ENCODE measurements at regions not wholly inside any gene's neighbourhood (a gene's known extent, or its start where the extent isn't known, plus 50 kb on each side); places are given as distances from the start of the nearest gene placed in this dataset.
"Not testable (repeated sequence)": the region's sequence is repeated elsewhere in the genome, so short reads cannot be mapped to it uniquely, and the experiment has no call there.

DNA sequence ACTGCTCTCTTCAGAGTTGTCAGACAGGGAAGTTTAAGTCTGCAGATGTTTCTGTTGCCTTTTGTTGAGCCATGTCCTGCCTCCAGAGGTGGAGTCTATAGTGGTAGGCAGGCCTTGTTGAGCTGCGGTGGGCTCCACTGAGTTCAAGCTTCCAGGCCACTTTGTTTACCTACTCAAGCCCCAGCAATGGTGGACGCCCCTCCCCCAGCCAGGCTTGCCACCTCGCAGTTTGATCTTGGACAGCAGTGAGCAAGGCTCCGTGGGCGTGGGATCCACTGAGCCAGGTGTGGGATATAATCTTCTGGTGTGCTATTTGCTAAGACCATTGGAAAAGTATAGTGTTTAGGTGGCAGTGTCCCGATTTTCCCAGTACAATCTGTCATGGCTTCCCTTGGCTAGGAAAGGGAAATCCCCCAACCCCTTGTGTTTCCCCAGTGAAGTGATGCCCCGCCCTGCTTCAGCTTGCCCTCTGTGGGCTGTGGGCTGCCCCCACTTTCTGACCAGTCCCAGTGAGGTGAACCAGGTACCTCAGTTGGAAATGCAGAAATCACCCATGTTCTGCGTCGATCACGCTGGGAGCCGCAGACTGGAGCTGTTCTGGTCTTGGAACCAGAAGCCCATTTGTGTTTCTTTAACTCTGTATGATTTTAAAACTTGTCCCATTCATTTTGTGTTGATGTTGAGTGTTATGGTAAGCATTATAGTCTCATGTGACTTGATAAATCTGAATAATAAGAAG is 89.2 kb upstream of the CALCR start:
- intact Hi-C loops (cut with DNase I), result no loop called here
- Histone ChIP-seq H3K27me3 (no peaks in the 10 kb centered on the region), H3K4me3 (replicated peaks in 1 of 3) (no peak overlapping the region), H3K27ac (no peak overlapping the region), H3K9me3 (no peaks in the 10 kb centered on the region), H3K4me1 (no peaks in the 10 kb centered on the region), H3K36me3 (no peaks in the 10 kb centered on the region)
- no peak for DNase-seq
- 89% methylated on average over 11 of the region's 11 CpGs for WGBS, 2 donors
- TF ChIP-seq, protein P1, sequence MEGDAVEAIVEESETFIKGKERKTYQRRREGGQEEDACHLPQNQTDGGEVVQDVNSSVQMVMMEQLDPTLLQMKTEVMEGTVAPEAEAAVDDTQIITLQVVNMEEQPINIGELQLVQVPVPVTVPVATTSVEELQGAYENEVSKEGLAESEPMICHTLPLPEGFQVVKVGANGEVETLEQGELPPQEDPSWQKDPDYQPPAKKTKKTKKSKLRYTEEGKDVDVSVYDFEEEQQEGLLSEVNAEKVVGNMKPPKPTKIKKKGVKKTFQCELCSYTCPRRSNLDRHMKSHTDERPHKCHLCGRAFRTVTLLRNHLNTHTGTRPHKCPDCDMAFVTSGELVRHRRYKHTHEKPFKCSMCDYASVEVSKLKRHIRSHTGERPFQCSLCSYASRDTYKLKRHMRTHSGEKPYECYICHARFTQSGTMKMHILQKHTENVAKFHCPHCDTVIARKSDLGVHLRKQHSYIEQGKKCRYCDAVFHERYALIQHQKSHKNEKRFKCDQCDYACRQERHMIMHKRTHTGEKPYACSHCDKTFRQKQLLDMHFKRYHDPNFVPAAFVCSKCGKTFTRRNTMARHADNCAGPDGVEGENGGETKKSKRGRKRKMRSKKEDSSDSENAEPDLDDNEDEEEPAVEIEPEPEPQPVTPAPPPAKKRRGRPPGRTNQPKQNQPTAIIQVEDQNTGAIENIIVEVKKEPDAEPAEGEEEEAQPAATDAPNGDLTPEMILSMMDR (IDR thresholded peaks at IDR 0.05), result no peak
- no peak for TF ChIP-seq POLR2A (IDR thresholded peaks at IDR 0.05)

DNA sequence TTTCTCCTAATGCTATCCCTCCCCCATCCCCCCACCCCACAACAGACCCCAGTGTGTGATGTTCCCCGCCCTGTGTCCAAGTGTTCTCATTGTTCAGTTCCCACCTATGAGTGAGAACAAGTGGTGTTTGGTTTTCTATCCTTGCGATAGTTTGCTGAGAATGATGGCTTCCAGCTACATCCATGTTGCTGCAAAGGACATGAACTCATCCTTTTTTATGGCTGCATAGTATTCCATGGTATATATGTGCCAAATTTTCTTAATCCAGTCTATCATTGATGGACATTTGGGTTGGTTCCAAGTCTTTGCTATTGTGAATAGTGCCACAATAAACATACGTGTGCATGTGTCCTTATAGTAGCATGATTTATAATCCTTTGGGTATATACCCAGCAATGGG is 83.6 kb upstream of the CALCR start:
- H3K27me3 ChIP-seq; DNase-seq; H3K36me3 ChIP-seq; H3K4me1 ChIP-seq; intact Hi-C loops (cut with DNase I); H3K27ac ChIP-seq; H3K9me3 ChIP-seq; H3K4me3 ChIP-seq (replicated peaks in 1 of 3): not testable (repeated sequence)
- 93 to 96% methylated on average over 3 of the region's 3 CpGs for WGBS, 2 donors

DNA sequence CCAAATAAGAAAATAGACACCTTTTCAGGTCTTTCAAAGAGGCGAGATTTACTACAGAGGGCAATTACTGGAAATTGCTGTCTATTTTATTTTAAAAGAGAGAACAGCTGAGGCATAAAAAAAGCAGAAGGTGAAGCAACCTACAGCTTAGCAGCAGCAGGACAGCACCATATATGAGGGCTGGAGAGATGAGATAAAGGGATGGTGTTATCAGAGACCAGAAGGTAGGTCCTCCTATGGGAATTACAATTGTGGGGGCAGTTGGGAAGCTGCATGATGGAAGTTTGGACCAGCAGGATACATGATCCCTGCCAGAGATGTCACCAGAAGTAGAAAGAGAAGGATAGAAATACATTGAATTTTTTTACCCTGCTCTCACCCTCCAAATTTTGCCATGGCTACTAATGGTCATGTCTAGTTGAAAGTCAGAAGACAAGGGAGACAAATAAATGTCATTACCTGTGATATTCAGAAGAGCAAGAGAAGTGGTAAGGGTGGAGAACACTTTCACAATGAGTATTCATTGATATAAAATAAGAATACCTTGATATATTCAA is 77.2 kb upstream of the CALCR start:
- no peak for TF ChIP-seq POLR2A (IDR thresholded peaks at IDR 0.05)
- TF ChIP-seq, protein P1 (IDR thresholded peaks at IDR 0.05), result no peak
- no peaks in the 10 kb centered on the region for H3K27me3 ChIP-seq
- H3K36me3 ChIP-seq, result no peaks in the 10 kb centered on the region
- H3K4me1 ChIP-seq, result no peaks in the 10 kb centered on the region
- H3K27ac ChIP-seq, result no peak overlapping the region
- no peak for DNase-seq
- WGBS, 2 donors, result 74 to 92% methylated on average over 1 of the region's 1 CpG
- intact Hi-C loops (cut with DNase I), result no loop called here
- no peak overlapping the region for H3K4me3 ChIP-seq (replicated peaks in 1 of 3)
- no peaks in the 10 kb centered on the region for H3K9me3 ChIP-seq

DNA sequence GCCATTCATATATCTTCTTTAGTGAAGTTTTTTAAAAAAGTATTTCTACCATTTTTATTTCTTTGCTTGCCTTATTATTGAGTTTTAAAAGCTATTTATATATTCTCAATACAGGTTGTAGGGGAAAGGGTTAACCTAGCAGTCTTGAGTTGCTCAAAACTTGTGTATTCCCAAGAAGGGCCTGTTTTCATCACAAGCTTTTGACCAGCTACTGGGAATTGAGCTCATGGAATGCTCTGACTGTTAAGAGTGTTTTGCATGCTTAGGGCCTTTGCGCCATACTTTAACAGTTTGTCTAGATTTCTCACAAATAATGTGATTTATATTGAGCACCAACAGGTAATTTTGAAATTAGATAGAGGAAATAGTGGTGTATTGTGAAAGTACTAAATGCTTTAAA is 72.0 kb upstream of the CALCR start:
- intact Hi-C loops (cut with DNase I), result no loop called here
- TF ChIP-seq POLR2A (IDR thresholded peaks at IDR 0.05), result no peak
- TF ChIP-seq, protein P1 (IDR thresholded peaks at IDR 0.05), result no peak
- 59 to 75% methylated on average over 1 of the region's 1 CpG for WGBS, 2 donors

DNA sequence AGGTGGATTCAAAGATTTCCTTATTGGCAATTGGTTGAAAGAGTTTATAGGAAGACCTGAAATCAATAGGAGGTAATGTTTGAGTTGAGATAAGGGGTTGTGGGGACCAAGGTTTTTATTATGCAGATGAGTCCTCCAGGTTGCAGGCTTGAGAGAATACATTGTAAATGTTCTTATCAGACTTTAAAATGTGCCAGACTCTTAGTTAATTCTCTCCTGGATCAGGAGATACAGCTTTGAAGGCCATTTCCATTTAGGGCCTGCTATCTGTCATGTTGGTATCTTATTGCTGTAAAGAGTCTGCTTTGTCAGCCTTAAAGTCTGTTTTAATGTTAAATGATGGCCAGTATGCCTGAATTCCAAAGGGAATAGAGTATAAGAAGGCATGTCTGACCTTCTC is 61.8 kb upstream of the CALCR start:
- no peaks in the 10 kb centered on the region for H3K9me3 ChIP-seq
- no peaks in the 10 kb centered on the region for H3K4me1 ChIP-seq
- H3K27ac ChIP-seq, result no peak overlapping the region
- TF ChIP-seq, protein P1 (IDR thresholded peaks at IDR 0.05), result no peak
- TF ChIP-seq POLR2A (IDR thresholded peaks at IDR 0.05), result no peak
- no peak for DNase-seq
- no peaks in the 10 kb centered on the region for H3K36me3 ChIP-seq
- H3K27me3 ChIP-seq, result no peaks in the 10 kb centered on the region
- intact Hi-C loops (cut with DNase I), result no loop called here
- no peak overlapping the region for H3K4me3 ChIP-seq (replicated peaks in 1 of 3)

More for the DNA sequence above, 72.0 kb upstream of the CALCR start:
- DNase-seq, result no peak
- Histone ChIP-seq H3K36me3 (no peaks in the 10 kb centered on the region), H3K4me1 (no peaks in the 10 kb centered on the region), H3K9me3 (no peaks in the 10 kb centered on the region), H3K27ac (no peak overlapping the region), H3K4me3 (replicated peaks in 1 of 3) (no peak overlapping the region), H3K27me3 (no peaks in the 10 kb centered on the region)

All from thyroid gland (tissue), 4 donors.